ENCODE measurements at regions not wholly inside any gene's neighbourhood (a gene's known extent, or its start where the extent isn't known, plus 50 kb on each side); places are given as distances from the start of the nearest gene placed in this dataset.

- TF ChIP-seq CTCF (IDR thresholded peaks at IDR 0.05; ENCODE audit: insufficient read depth, low read length, poor library complexity, severe bottlenecking) = no peak
- no peak for TF ChIP-seq EZH2phosphoT487 (conservative IDR thresholded peaks at IDR 0.05; ENCODE audit: low read length)
These were observed 1139.0 kb downstream of the ROBO2 start for GRCh38 chr3:78178740-78179363.
